Mesenchymal stem cell (in vitro differentiated cells and primary cell): ENCODE measurements at regions not wholly inside any gene's neighbourhood (a gene's known extent, or its start where the extent isn't known, plus 50 kb on each side); places are given as distances from the start of the nearest gene placed in this dataset.

Experiments used
- DNase-seq: peaks from one replicate; pipeline ENCODE4 v3.0.0-alpha.2; 2013
- H2AFZ ChIP-seq: one replicate; pipeline ENCODE4 v1.6.1; 2013; ENCODE audit warnings: low read depth, mild to moderate bottlenecking, control low read depth, inconsistent platforms, low read length, moderate library complexity
- H2AK5ac ChIP-seq: 2 replicates; pipeline ENCODE4 v1.6.1; 2013; ENCODE audit warnings: low read length, moderate library complexity, mild to moderate bottlenecking, inconsistent platforms; ENCODE audit not compliant: severe bottlenecking
- H2BK120ac ChIP-seq: one replicate; pipeline ENCODE4 v1.6.1; 2013; ENCODE audit warnings: low read depth, mild to moderate bottlenecking, inconsistent platforms, low read length, moderate library complexity
- H2BK12ac ChIP-seq, 2 experiments: one replicate each; pipeline ENCODE4 v1.6.1; 2013; ENCODE audit warnings: inconsistent platforms in 2 of 2, low read length in 2 of 2, mild to moderate bottlenecking in 2 of 2, moderate library complexity in 2 of 2, control low read depth in 1 of 2
- H2BK15ac ChIP-seq: one replicate; pipeline ENCODE4 v1.6.1; 2013; ENCODE audit warnings: mild to moderate bottlenecking, low read depth, inconsistent platforms; ENCODE audit not compliant: poor library complexity, severe bottlenecking
- H2BK5ac ChIP-seq: 2 replicates; pipeline ENCODE4 v1.6.1; 2013; ENCODE audit warnings: low read depth, mild to moderate bottlenecking, low read length, control low read depth, inconsistent platforms; ENCODE audit not compliant: poor library complexity, severe bottlenecking
- H3K14ac ChIP-seq, 2 experiments: one replicate each; pipeline ENCODE4 v1.6.1; 2013; ENCODE audit warnings: inconsistent platforms in 2 of 2, low read length in 2 of 2, control low read depth in 1 of 2, mild to moderate bottlenecking in 1 of 2, moderate library complexity in 1 of 2
- H3K18ac ChIP-seq, 2 experiments: one replicate each; pipeline ENCODE4 v1.6.1; 2013; ENCODE audit warnings: inconsistent platforms in 2 of 2, low read length in 2 of 2, control low read depth in 1 of 2, low read depth in 1 of 2, mild to moderate bottlenecking in 1 of 2
- H3K23ac ChIP-seq, 2 experiments: one replicate each; pipeline ENCODE4 v1.6.1; 2013; ENCODE audit warnings: inconsistent platforms in 2 of 2, low read length in 2 of 2, mild to moderate bottlenecking in 2 of 2, moderate library complexity in 2 of 2, control low read depth in 1 of 2
- H3K27ac ChIP-seq: 2 replicates; pipeline ENCODE4 v1.5.1; 2013; ENCODE audit warnings: mild to moderate bottlenecking, moderate library complexity, low read length, control low read depth, inconsistent platforms; ENCODE audit not compliant: poor library complexity, severe bottlenecking
- H3K27me3 ChIP-seq, 2 experiments: 2 replicates each; pipeline versions ENCODE4 v1.6.1 to v1.7.0; 2013; ENCODE audit warnings: low read length in 2 of 2, mild to moderate bottlenecking in 2 of 2, moderate library complexity in 2 of 2, control low read depth in 1 of 2, inconsistent platforms in 1 of 2; ENCODE audit not compliant: control insufficient read depth in 1 of 2, insufficient read depth in 1 of 2
- H3K36me3 ChIP-seq, 2 experiments: 2 replicates each; pipeline versions ENCODE4 v1.6.1 to v1.7.0; 2013; ENCODE audit warnings: low read length in 2 of 2, control low read depth in 1 of 2, inconsistent platforms in 1 of 2, low read depth in 1 of 2, mild to moderate bottlenecking in 1 of 2; ENCODE audit not compliant: insufficient read depth in 2 of 2, control insufficient read depth in 1 of 2
- H3K4ac ChIP-seq, 2 experiments: one replicate each; pipeline ENCODE4 v1.6.1; 2013; ENCODE audit warnings: inconsistent platforms in 2 of 2, low read length in 2 of 2, mild to moderate bottlenecking in 2 of 2, moderate library complexity in 2 of 2, control low read depth in 1 of 2, low read depth in 1 of 2
- H3K4me1 ChIP-seq: 2 replicates; pipeline ENCODE4 v1.6.1; 2013; ENCODE audit warnings: low read depth, low read length, control low read depth; ENCODE audit not compliant: control insufficient read depth, insufficient read depth
- H3K4me2 ChIP-seq: 2 replicates; pipeline ENCODE4 v1.6.1; 2013; ENCODE audit warnings: low read length, mild to moderate bottlenecking, inconsistent platforms; ENCODE audit not compliant: poor library complexity, severe bottlenecking
- H3K4me3 ChIP-seq, 2 experiments: 2 replicates each; pipeline versions ENCODE4 v1.5.1 to v1.7.0; 2013; ENCODE audit warnings: low read length in 2 of 2, mild to moderate bottlenecking in 2 of 2, control low read depth in 1 of 2, low read depth in 1 of 2; ENCODE audit not compliant: insufficient read depth in 1 of 2
- H3K79me1 ChIP-seq: replicated peaks from 2 replicates; pipeline ENCODE4 v1.6.1; 2013; ENCODE audit warnings: mild to moderate bottlenecking, control low read depth, low read length, inconsistent platforms; ENCODE audit not compliant: poor library complexity, severe bottlenecking
- H3K9ac ChIP-seq: 2 replicates; pipeline ENCODE4 v1.7.0; 2013; ENCODE audit warnings: mild to moderate bottlenecking, low read length, moderate library complexity
- H3K9me3 ChIP-seq: 2 replicates; pipeline ENCODE4 v1.7.0; 2013; ENCODE audit warnings: mild to moderate bottlenecking, low read length; ENCODE audit not compliant: control insufficient read depth
- H4K8ac ChIP-seq: one replicate; pipeline ENCODE4 v1.6.1; 2013; ENCODE audit warnings: inconsistent platforms, mild to moderate bottlenecking, low read length, moderate library complexity
- H4K91ac ChIP-seq: one replicate; pipeline ENCODE4 v1.6.1; 2013; ENCODE audit warnings: mild to moderate bottlenecking, low read length, inconsistent platforms
- WGBS: methylation state at CpG from one replicate; pipeline ENCODE4 v1.1.7; 2013; ENCODE audit warnings: mixed read lengths; 5-methylcytosine and 5-hydroxymethylcytosine counted together

DNA sequence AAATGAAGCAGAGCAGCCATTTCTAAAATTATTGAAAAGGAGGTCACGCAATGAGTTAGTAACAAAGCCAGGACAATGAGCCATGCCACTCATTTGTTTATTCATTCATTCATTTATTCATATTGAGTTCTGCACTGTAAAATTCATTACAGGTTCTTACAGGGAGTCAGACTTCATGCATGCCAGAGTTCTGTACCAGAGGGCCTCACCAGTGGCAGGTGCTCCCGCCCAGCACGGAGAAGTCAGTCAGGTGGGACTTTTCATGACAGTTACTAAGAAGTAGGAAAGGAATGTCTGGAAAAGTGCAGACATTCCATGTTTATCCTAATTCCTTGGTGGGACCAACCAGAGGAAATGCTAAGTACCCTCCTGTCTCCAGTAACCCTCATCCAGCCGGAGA lies 217.5 kb upstream of the BLID start:
- Histone ChIP-seq H3K18ac (no peak overlapping the region), H3K27ac (no peak overlapping the region), H3K9ac (no peak overlapping the region), H3K4ac (no peak overlapping the region), H3K4me2 (no peak overlapping the region), H3K9me3 (no peaks in the 10 kb centered on the region), H3K14ac (no peak overlapping the region), H2BK15ac (no peak overlapping the region), H3K36me3 (no peaks in the 10 kb centered on the region), H3K4me1 (no peaks in the 10 kb centered on the region), H2AFZ (no peak overlapping the region), H2BK5ac (no peak overlapping the region), H3K23ac (no peak overlapping the region), H4K8ac (no peak overlapping the region), H2AK5ac (no peak overlapping the region), H3K27me3 (no peaks in the 10 kb centered on the region), H4K91ac (no peak overlapping the region), H3K4me3 (no peak overlapping the region), H3K79me1 (no peaks in the 10 kb centered on the region), H2BK120ac (no peak overlapping the region), H2BK12ac (no peak overlapping the region)
- WGBS = 95% methylated on average over 4 of the region's 4 CpGs
- no peak for DNase-seq

DNA sequence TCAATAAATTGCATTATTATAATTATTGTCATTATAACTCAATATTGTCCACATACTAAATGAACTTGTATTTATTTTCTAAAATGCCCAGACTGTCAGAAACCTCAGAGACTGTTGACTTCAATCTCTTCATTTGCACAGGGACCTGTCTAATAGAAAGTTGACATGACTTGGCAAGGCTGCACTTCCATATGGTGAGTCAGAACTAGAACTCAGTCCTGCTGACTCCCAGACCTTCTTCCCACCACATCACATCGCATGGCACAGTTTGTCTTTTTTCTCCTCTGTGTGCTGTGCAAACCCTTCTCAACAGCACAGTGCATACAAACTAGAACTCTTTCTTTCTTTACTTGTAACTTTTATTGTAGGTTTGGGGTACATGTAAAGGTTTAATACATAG lies 215.1 kb upstream of the BLID start:
- Histone ChIP-seq H3K4me2 (no peak overlapping the region), H3K36me3 (no peaks in the 10 kb centered on the region), H3K9ac (no peak overlapping the region), H3K4me1 (no peaks in the 10 kb centered on the region), H2AK5ac (no peak overlapping the region), H2BK5ac (no peak overlapping the region), H3K14ac (no peak overlapping the region), H3K18ac (no peak overlapping the region), H3K9me3 (no peaks in the 10 kb centered on the region), H4K8ac (no peak overlapping the region), H2AFZ (no peak overlapping the region), H3K79me1 (no peaks in the 10 kb centered on the region), H3K4ac (no peak overlapping the region), H2BK12ac (no peak overlapping the region), H3K4me3 (no peak overlapping the region), H3K27me3 (peaks cover 0 to 3% of the 10 kb centered on the region in 2 experiments), H3K23ac (no peak overlapping the region), H2BK120ac (no peak overlapping the region), H2BK15ac (no peak overlapping the region), H3K27ac (no peak overlapping the region), H4K91ac (no peak overlapping the region)
- 89% methylated on average over 1 of the region's 1 CpG for WGBS
- DNase-seq = no peak

DNA sequence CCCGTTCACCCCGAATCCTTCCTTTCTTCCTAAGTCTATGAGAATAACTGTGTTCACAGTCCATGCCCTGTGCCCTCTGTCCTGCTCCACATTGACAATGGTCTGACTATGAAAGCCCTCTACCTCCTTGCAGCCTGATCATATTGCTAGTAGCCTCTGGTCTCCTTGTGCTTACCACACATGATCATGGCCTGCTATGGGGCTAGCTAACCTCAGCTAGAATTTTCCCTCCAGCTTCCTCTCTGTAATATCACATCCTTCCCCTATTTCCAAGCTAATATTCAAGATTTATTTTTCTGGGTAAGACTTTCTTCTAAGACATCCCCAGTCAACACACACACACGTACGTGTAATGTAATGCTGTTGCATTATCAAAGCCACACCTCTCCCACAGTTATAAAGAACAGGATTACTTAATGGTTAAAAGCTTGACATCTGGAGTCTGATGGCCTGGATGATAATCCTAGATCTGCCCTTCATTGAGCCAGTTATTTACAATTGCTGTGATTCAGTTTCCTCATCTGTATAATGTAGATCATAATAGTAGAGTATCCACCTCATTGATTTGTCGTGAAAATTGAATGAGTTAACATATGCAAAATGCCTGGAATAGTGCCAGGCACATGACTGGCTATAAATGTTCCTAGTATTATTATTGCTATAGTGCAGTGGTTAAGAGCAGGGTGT lies 214.4 kb upstream of the BLID start:
- Histone ChIP-seq H2BK15ac (no peak overlapping the region), H3K27me3 (peaks cover 0 to 3% of the 10 kb centered on the region in 2 experiments), H3K4me2 (no peak overlapping the region), H3K23ac (no peak overlapping the region), H3K18ac (no peak overlapping the region), H3K9ac (no peak overlapping the region), H3K14ac (no peak overlapping the region), H2BK12ac (no peak overlapping the region), H4K8ac (no peak overlapping the region), H2AFZ (no peak overlapping the region), H3K4ac (no peak overlapping the region), H3K4me1 (no peaks in the 10 kb centered on the region), H3K36me3 (no peaks in the 10 kb centered on the region), H3K9me3 (no peaks in the 10 kb centered on the region), H3K79me1 (no peaks in the 10 kb centered on the region), H3K4me3 (no peak overlapping the region), H2BK5ac (no peak overlapping the region), H3K27ac (no peak overlapping the region), H2BK120ac (no peak overlapping the region), H2AK5ac (no peak overlapping the region), H4K91ac (no peak overlapping the region)
- no peak for DNase-seq
- WGBS = 82% methylated on average over 5 of the region's 5 CpGs

DNA sequence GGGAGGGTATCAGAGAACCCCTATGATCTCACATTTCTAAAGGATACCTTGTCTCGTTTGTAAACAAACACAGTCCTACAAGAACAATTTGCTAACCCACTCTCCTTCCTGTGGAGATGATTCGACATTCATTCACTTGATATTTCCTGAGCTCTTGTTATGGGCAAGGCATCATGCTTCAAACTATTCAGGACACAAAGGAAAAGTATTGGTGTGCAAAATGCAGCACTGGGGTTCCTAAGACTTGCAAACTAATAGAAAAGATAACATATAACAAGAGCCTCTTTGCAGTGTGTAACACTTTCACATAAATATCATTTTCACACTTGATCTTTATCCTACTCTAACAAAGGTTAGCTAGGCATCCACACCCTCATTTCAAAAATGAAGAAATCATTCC lies 211.5 kb upstream of the BLID start:
- Histone ChIP-seq H3K4ac (no peak overlapping the region), H3K18ac (no peak overlapping the region), H2BK12ac (no peak overlapping the region), H3K9ac (no peak overlapping the region), H2AFZ (no peak overlapping the region), H2BK15ac (no peak overlapping the region), H3K9me3 (no peaks in the 10 kb centered on the region), H4K8ac (no peak overlapping the region), H3K27ac (no peak overlapping the region), H3K27me3 (peaks cover 0 to 3% of the 10 kb centered on the region in 2 experiments), H3K4me2 (no peak overlapping the region), H2BK120ac (no peak overlapping the region), H3K4me3 (no peak overlapping the region), H2AK5ac (no peak overlapping the region), H2BK5ac (no peak overlapping the region), H3K23ac (no peak overlapping the region), H3K36me3 (no peaks in the 10 kb centered on the region), H3K14ac (no peak overlapping the region), H3K79me1 (no peaks in the 10 kb centered on the region), H4K91ac (no peak overlapping the region), H3K4me1 (no peaks in the 10 kb centered on the region)
- no peak for DNase-seq
- 47% methylated on average over 2 of the region's 2 CpGs for WGBS
